OCI-LY3 (cell line): ENCODE measurements at regions not wholly inside any gene's neighbourhood (a gene's known extent, or its start where the extent isn't known, plus 50 kb on each side); places are given as distances from the start of the nearest gene placed in this dataset.

Experiments used
- EZH2phosphoT487 ChIP-seq: fragments of 200-600 bp; shearing (Covaris generic); IDR thresholded peaks from 2 replicates; pipeline ENCODE4 v1.6.1; 2018; ENCODE audit warnings: antibody characterized with exemption, mixed run types, low read depth
- TF ChIP-seq, protein P1 (sequence below): fragments of 200-600, 300-600 bp; sonication (generic); IDR thresholded peaks from 2 replicates; pipeline ENCODE4 v1.5.1; 2014; ENCODE audit warnings: antibody characterized with exemption, low read length, low read depth

DNA sequence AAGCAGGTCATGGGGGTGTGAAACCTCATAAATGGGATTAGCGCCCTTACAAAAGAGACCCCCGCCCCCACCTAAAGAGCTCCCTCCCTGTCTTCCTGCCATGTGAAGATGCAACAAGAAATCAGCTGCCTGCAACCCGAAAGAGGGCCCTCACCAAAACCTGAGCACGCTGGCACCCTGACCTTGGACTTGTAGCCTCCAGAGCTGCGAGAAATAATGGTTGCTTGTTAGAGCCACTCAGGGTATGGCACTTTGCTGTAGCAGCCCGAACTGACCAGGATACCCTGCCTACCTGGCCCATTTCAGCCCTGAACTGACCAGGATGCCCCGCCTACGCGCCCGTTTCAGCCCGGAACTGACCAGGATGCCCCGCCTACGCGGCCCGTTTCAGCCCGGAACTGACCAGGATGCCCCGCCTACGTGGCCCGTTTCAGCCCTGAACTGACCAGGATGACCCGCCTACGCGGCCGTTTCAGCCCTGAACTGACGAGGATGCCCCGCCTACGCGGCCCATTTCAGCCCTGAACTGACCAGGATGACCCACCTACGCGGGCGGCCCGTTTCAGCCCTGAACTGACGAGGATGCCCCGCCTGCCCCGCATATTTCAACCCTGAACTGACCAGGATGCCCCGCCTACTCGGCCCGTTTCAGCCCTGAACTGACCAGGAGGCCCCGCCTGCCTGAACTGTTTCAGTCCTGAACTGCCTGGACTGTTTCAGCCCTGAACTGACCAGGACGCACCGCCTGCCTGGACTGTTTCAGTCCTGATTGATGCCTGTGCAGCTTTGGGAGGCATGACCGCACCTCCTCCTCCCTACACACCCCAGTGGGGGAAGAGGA, 120.0 kb downstream of the UQCRFS1 start:
- TF ChIP-seq, protein P1, sequence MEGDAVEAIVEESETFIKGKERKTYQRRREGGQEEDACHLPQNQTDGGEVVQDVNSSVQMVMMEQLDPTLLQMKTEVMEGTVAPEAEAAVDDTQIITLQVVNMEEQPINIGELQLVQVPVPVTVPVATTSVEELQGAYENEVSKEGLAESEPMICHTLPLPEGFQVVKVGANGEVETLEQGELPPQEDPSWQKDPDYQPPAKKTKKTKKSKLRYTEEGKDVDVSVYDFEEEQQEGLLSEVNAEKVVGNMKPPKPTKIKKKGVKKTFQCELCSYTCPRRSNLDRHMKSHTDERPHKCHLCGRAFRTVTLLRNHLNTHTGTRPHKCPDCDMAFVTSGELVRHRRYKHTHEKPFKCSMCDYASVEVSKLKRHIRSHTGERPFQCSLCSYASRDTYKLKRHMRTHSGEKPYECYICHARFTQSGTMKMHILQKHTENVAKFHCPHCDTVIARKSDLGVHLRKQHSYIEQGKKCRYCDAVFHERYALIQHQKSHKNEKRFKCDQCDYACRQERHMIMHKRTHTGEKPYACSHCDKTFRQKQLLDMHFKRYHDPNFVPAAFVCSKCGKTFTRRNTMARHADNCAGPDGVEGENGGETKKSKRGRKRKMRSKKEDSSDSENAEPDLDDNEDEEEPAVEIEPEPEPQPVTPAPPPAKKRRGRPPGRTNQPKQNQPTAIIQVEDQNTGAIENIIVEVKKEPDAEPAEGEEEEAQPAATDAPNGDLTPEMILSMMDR = no peak
- no peak for TF ChIP-seq EZH2phosphoT487
